ENCODE measurements at regions not wholly inside any gene's neighbourhood (a gene's known extent, or its start where the extent isn't known, plus 50 kb on each side); places are given as distances from the start of the nearest gene placed in this dataset.

GRCh38 chr20:48358176-48359054 is 469.4 kb downstream of the PREX1 start:
- no peak for DNase-seq (ENCODE audit: low read depth)

GRCh38 chr20:48357714-48358113 is 470.1 kb downstream of the PREX1 start:
- DNase-seq (ENCODE audit: low read depth) = no peak

GRCh38 chr20:48354903-48355302 is 472.9 kb downstream of the PREX1 start:
- no peak for DNase-seq (ENCODE audit: low read depth)

- DNase-seq (ENCODE audit: low read depth) = no peak
Observed at GRCh38 chr20:48354320-48354876, 473.4 kb downstream of the PREX1 start.

GRCh38 chr20:48352628-48353027 is 475.2 kb downstream of the PREX1 start:
- no peak for DNase-seq (ENCODE audit: low read depth)

- DNase-seq (ENCODE audit: low read depth) = no peak
Observed at GRCh38 chr20:48352042-48352441, 475.8 kb downstream of the PREX1 start.

GRCh38 chr20:48350313-48350988 is 477.3 kb downstream of the PREX1 start:
- DNase-seq (ENCODE audit: low read depth) = no peak

- no peak for DNase-seq (ENCODE audit: low read depth)
Observed at GRCh38 chr20:48349656-48350055, 478.1 kb downstream of the PREX1 start.

GRCh38 chr20:48348022-48348421 is 479.8 kb downstream of the PREX1 start:
- DNase-seq (ENCODE audit: low read depth) = no peak

GRCh38 chr20:48342822-48343513 is 484.8 kb downstream of the PREX1 start:
- DNase-seq (ENCODE audit: low read depth) = no peak

- no peak for DNase-seq (ENCODE audit: low read depth)
Observed at GRCh38 chr20:48340883-48341281, 486.9 kb downstream of the PREX1 start.

- DNase-seq (ENCODE audit: low read depth) = no peak
Observed at GRCh38 chr20:48339986-48340882, 487.6 kb downstream of the PREX1 start.

GRCh38 chr20:48339190-48339985 is 488.4 kb downstream of the PREX1 start:
- peak; percentile 3 for DNase-seq (ENCODE audit: low read depth)

GRCh38 chr20:48338717-48339116 is 489.1 kb downstream of the PREX1 start:
- no peak for DNase-seq (ENCODE audit: low read depth)

GRCh38 chr20:48336597-48336996 is 491.2 kb downstream of the PREX1 start:
- no peak for DNase-seq (ENCODE audit: low read depth)

GRCh38 chr20:48335308-48336050 is 492.3 kb downstream of the PREX1 start:
- DNase-seq (ENCODE audit: low read depth) = no peak

- no peak for DNase-seq (ENCODE audit: low read depth)
Observed at GRCh38 chr20:48333707-48334106, 494.1 kb downstream of the PREX1 start.

- DNase-seq (ENCODE audit: low read depth) = no peak
Observed at GRCh38 chr20:48332555-48332954, 495.2 kb downstream of the PREX1 start.

GRCh38 chr20:48331518-48332286 is 496.1 kb downstream of the PREX1 start:
- no peak for DNase-seq (ENCODE audit: low read depth)

Measured in fibroblast of the conjunctiva (primary cell).